ENCODE measurements at regions not wholly inside any gene's neighbourhood (a gene's known extent, or its start where the extent isn't known, plus 50 kb on each side); places are given as distances from the start of the nearest gene placed in this dataset.
"Not testable (repeated sequence)": the region's sequence is repeated elsewhere in the genome, so short reads cannot be mapped to it uniquely, and the experiment has no call there.

GRCh38 chr17:27947005-27947406, 53.8 kb upstream of the LYRM9 start:
- Histone ChIP-seq H2AFZ (ENCODE audit: low read depth, low read length) (no peak overlapping the region), H3F3A (ENCODE audit: insufficient read depth, low read length, poor library complexity, severe bottlenecking) (no peaks in the 10 kb centered on the region), H3K36me3 (ENCODE audit: insufficient read depth, low read length) (no peaks in the 10 kb centered on the region), H3K79me2 (replicated peaks; ENCODE audit: insufficient read depth, low read length) (no peaks in the 10 kb centered on the region), H3K27me3 (ENCODE audit: insufficient read depth, low read depth, low read length) (no peaks in the 10 kb centered on the region), H3K4me3 (ENCODE audit: low read length) (peak overlapping the region; percentile 2), H3K9me3 (ENCODE audit: low read length) (no peaks in the 10 kb centered on the region), H3K9me2 (ENCODE audit: insufficient read depth, low read length) (no peaks in the 10 kb centered on the region), H3K27ac (ENCODE audit: low read length) (peak overlapping the region; percentile 50), H3K4me2 (ENCODE audit: low read length) (no peak overlapping the region), H4K20me1 (ENCODE audit: insufficient read depth) (no peaks in the 10 kb centered on the region), H3K9ac (ENCODE audit: low read length) (no peak overlapping the region)
- TF ChIP-seq EP300 (conservative IDR thresholded peaks at IDR 0.05; ENCODE audit: poor library complexity, severe bottlenecking) (peak; percentile 83), TAF1 (IDR thresholded peaks at IDR 0.05; ENCODE audit: low read depth) (no peak), REST (IDR thresholded peaks at IDR 0.05; ENCODE audit: borderline replicate concordance) (peak; percentile 85), POLR2AphosphoS5 (IDR thresholded peaks at IDR 0.05) (peak; percentile 50)

- no peak overlapping the region for H3K4me3 ChIP-seq (ENCODE audit: low read length)
- no peaks in the 10 kb centered on the region for H3K36me3 ChIP-seq (ENCODE audit: insufficient read depth, low read length)
- H4K20me1 ChIP-seq (ENCODE audit: insufficient read depth) = no peaks in the 10 kb centered on the region
- H3K27me3 ChIP-seq (ENCODE audit: insufficient read depth, low read depth, low read length) = no peaks in the 10 kb centered on the region
- H2AFZ ChIP-seq (ENCODE audit: low read depth, low read length) = no peak overlapping the region
- TF ChIP-seq RAD21 (conservative IDR thresholded peaks at IDR 0.05) (no peak), TAF1 (IDR thresholded peaks at IDR 0.05; ENCODE audit: low read depth) (no peak), SMC3 (conservative IDR thresholded peaks at IDR 0.05; ENCODE audit: poor library complexity) (no peak), REST (IDR thresholded peaks at IDR 0.05; ENCODE audit: borderline replicate concordance) (no peak), CTCF (IDR thresholded peaks at IDR 0.05; ENCODE audit: poor library complexity, severe bottlenecking) (no peak), MXI1 (conservative IDR thresholded peaks at IDR 0.05; ENCODE audit: poor library complexity, severe bottlenecking) (no peak)
- no peak overlapping the region for H3K9ac ChIP-seq (ENCODE audit: low read length)
- no peaks in the 10 kb centered on the region for H3K9me3 ChIP-seq (ENCODE audit: low read length)
- no peak overlapping the region for H3K4me2 ChIP-seq (ENCODE audit: low read length)
- H3K9me2 ChIP-seq (ENCODE audit: insufficient read depth, low read length) = no peaks in the 10 kb centered on the region
- H3K79me2 ChIP-seq (replicated peaks; ENCODE audit: insufficient read depth, low read length) = no peaks in the 10 kb centered on the region
- no peaks in the 10 kb centered on the region for H3F3A ChIP-seq (ENCODE audit: insufficient read depth, low read length, poor library complexity, severe bottlenecking)
- H3K27ac ChIP-seq (ENCODE audit: low read length) = no peak overlapping the region
These were observed 56.1 kb upstream of the LYRM9 start for GRCh38 chr17:27949304-27949703.

- not testable (repeated sequence) for H3K27me3 ChIP-seq (ENCODE audit: insufficient read depth, low read depth, low read length); H3K27ac ChIP-seq (ENCODE audit: low read length); H3K9me3 ChIP-seq (ENCODE audit: low read length); H3K9me2 ChIP-seq (ENCODE audit: insufficient read depth, low read length); H3K36me3 ChIP-seq (ENCODE audit: insufficient read depth, low read length); H2AFZ ChIP-seq (ENCODE audit: low read depth, low read length); H3K9ac ChIP-seq (ENCODE audit: low read length); H3F3A ChIP-seq (ENCODE audit: insufficient read depth, low read length, poor library complexity, severe bottlenecking); H4K20me1 ChIP-seq (ENCODE audit: insufficient read depth); H3K4me2 ChIP-seq (ENCODE audit: low read length); H3K79me2 ChIP-seq (replicated peaks; ENCODE audit: insufficient read depth, low read length); H3K4me3 ChIP-seq (ENCODE audit: low read length)
These were observed 57.1 kb upstream of the LYRM9 start for GRCh38 chr17:27950225-27950624.

All from neural cell (in vitro differentiated cells).